ENCODE measurements at regions not wholly inside any gene's neighbourhood (a gene's known extent, or its start where the extent isn't known, plus 50 kb on each side); places are given as distances from the start of the nearest gene placed in this dataset.

DNA sequence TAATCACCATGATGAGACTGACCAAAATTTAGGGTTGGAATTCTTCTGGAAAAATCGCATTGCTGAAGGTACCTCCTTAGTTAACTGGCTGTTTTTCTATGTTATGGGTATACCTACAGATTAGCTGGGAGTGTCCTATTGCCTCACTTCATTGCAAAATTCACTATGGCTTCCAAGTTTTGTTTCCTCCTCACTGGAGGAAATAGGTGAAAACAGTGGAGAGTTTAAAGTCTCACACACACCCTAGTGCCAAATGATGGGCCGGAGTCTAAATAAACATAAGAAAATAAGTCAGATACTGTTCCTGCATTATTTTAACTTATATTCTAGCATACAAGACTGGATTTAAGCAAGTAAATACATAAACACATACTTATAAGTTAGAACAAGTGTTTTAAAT is 98.2 kb downstream of the AHR start:
- DNase-seq (ENCODE audit: low spot score in 2 of 2) = no peak
- no peak overlapping the region for H3K4me3 ChIP-seq (ENCODE audit: low read depth, poor library complexity, severe bottlenecking)
- no peak for TF ChIP-seq POLR2A (IDR thresholded peaks at IDR 0.05)
- TF ChIP-seq, protein P1, sequence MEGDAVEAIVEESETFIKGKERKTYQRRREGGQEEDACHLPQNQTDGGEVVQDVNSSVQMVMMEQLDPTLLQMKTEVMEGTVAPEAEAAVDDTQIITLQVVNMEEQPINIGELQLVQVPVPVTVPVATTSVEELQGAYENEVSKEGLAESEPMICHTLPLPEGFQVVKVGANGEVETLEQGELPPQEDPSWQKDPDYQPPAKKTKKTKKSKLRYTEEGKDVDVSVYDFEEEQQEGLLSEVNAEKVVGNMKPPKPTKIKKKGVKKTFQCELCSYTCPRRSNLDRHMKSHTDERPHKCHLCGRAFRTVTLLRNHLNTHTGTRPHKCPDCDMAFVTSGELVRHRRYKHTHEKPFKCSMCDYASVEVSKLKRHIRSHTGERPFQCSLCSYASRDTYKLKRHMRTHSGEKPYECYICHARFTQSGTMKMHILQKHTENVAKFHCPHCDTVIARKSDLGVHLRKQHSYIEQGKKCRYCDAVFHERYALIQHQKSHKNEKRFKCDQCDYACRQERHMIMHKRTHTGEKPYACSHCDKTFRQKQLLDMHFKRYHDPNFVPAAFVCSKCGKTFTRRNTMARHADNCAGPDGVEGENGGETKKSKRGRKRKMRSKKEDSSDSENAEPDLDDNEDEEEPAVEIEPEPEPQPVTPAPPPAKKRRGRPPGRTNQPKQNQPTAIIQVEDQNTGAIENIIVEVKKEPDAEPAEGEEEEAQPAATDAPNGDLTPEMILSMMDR (IDR thresholded peaks at IDR 0.05) = no peak
- intact Hi-C loops (cut with DNase I; ENCODE audit: low total_unique reads) = no loop called here
- whole genome bisulfite sequencing, 2 donors = 86 to 88% methylated on average over 2 of the region's 2 CpGs

DNA sequence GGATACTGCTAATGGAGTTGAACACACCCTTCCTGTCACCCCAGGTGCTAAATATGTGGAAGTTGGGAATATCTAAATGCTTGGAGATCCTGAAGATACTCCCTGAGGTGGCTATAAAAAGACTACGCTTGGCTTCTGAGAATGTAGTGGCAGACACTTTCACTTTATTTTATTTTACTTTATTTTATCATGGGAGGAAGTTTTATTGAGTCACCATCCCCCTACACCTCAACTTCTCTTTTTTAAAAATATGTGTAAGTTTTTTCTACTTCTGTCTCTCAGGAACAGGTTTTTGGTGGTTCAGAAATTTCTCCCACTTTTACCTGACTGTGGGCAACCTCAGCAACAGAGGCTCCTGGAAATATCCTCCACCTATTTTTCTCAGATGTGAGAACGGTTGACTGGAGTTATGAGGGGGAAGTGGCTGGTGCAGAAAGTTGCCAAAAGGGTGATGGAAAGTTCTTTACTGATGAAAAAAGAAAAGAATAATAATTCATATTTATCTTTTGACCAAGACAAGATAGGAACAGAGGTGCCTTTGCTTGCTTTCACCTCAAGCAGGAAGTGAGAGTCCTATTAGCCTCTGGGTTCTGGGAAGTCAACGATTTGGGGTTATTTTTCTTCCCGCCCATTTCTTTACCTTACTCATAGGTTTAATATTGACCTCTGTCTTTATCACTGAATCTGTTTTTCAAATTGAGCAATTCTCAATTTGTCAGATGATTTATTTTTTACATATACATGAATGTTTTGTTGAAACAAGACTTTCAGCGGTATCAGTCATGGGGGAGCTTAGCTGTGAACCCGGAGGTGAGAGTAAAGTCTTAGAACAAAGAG is 103.6 kb downstream of the AHR start:
- TF ChIP-seq, protein P1 (IDR thresholded peaks at IDR 0.05) = no peak
- no peak for TF ChIP-seq POLR2A (IDR thresholded peaks at IDR 0.05)
- intact Hi-C loops (cut with DNase I; ENCODE audit: low total_unique reads) = no loop called here
- no peak for DNase-seq (ENCODE audit: low spot score in 2 of 2)
- WGBS, 2 donors = 81 to 85% methylated on average over 6 of the region's 6 CpGs
- no peak overlapping the region for H3K4me3 ChIP-seq (ENCODE audit: low read depth, poor library complexity, severe bottlenecking)

DNA sequence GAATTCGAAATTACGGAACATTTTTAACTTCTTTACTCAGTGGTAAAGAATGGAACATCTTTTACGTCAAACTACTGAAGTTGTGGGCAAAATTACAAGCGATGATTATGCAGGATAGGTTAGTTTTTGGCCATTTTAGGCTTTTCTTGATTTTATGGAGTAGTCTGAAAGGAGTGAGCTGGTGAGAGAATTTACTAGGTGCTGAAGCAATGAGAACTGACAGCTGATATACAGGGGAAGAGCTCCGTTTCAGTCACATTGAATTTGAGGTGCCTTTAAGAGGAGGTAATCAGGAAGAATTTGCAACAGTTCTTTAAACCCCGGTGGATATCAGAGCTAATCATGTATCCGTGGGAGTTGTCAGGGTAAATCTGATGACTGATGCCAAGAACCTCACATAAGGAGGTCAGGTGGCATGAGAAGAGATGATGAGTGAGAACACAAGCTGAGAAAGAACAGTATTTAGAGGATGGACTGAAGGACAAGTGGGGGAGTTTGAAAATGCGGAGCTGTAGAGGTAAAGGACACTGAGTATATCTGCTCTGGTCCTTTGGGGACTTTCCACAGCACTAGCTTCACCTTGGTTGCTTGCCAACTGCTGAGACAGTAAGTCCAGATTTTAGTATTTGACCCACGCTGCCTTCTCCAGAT is 104.3 kb downstream of the AHR start:
- H3K4me3 ChIP-seq (ENCODE audit: low read depth, poor library complexity, severe bottlenecking) = no peak overlapping the region
- intact Hi-C loops (cut with DNase I; ENCODE audit: low total_unique reads) = no loop called here
- no peak for DNase-seq (ENCODE audit: low spot score in 2 of 2)
- 72 to 75% methylated on average over 9 of the region's 9 CpGs for WGBS, 2 donors
- TF ChIP-seq, protein P1 (IDR thresholded peaks at IDR 0.05) = no peak
- TF ChIP-seq POLR2A (IDR thresholded peaks at IDR 0.05) = no peak

DNA sequence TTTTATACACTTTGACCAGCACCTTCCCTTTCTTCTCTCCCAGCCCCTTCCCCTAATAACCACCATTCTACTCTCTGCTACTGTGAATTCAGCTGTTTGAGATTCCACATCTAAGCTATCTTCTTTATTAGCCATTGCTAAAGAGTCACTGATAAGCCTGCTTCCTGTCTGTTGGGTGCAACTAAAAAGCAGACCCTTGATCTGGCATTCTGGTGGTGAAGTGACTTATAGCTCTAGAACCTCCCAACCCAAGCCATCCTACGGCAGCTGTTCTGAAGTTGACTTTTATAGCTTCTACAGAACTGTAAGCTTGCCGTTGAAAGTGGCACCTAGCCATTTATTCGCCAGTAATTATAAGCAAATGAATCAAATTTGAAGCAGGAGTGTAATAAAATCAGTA is 105.6 kb downstream of the AHR start:
- TF ChIP-seq POLR2A (IDR thresholded peaks at IDR 0.05) = no peak
- TF ChIP-seq, protein P1 (IDR thresholded peaks at IDR 0.05) = no peak
- no peak for DNase-seq (ENCODE audit: low spot score in 2 of 2)
- WGBS, 2 donors = 40 to 57% methylated on average over 3 of the region's 3 CpGs
- intact Hi-C loops (cut with DNase I; ENCODE audit: low total_unique reads) = no loop called here
- H3K4me3 ChIP-seq (ENCODE audit: low read depth, poor library complexity, severe bottlenecking) = no peak overlapping the region

DNA sequence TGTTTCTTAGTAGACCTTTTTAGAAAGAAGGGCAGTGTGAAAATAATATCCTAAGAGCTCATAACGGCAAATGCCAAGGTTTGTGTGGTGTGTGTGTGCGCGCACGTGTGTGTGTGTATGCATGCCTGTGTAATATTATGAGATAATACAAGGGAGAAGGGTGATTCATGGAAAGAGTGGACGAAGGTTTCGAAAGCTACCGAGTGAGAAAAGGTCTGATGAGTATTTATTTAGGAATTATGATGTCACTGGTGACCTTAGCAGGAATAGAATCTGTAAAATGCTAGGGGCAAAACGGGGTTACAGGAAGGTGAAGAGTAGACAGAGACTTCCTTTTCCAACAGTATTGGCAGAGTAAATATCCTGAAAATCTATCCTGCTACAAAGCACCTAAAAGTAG is 107.3 kb downstream of the AHR start:
- intact Hi-C loops (cut with DNase I; ENCODE audit: low total_unique reads) = no loop called here
- no peak overlapping the region for H3K4me3 ChIP-seq (ENCODE audit: low read depth, poor library complexity, severe bottlenecking)
- DNase-seq (ENCODE audit: low spot score in 2 of 2) = no peak
- 59 to 61% methylated on average over 8 of the region's 8 CpGs for WGBS, 2 donors
- TF ChIP-seq, protein P1 (IDR thresholded peaks at IDR 0.05) = no peak
- TF ChIP-seq POLR2A (IDR thresholded peaks at IDR 0.05) = no peak
